CD4-positive, alpha-beta T cell treated with Interferon alpha-2 for 1 hour (primary cell): ENCODE measurements at regions not wholly inside any gene's neighbourhood (a gene's known extent, or its start where the extent isn't known, plus 50 kb on each side); places are given as distances from the start of the nearest gene placed in this dataset.
"Not testable (repeated sequence)": the region's sequence is repeated elsewhere in the genome, so short reads cannot be mapped to it uniquely, and the experiment has no call there.

Source experiments
- DNase-seq, 2 donors: peaks; one replicate each; pipeline ENCODE4 v3.0.0-alpha.2; 2020 to 2022

DNA sequence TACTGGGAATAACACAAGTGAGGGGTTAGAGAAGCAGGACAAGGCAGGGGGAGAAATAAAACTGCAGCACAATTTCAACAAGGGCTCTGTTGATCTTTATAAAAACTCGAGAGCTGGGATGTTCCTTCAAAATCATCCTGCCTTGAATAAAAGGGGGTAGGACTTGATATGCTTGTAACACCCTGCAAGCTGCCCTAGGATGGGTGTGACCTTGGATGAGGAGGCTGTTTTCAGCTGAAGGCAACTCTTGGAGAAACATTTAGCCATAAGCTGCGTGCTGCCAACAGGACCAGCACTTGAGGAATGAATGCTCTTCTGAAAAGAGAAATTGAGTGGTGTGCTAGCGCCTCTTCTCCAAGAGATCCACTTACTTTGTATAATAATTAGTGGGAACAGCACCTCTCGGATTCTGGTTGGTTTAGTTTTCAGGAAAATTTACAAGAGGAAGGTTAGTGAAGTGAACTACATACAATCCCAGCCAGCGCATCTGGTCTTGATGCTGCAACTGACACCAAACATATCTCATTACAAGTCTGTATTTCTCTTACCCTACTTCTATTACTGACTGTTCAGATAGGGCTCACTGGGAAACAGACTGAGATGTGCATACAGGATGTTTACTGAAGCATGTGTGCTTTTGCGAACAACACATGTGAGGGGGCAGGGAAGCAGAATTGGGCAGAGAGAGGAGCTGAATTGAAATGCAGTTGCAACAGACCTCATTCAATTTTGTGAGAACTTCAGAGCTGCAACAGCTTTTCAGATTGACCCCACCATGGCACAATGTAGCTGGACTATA is 643.0 kb upstream of the GOLIM4 start:
- DNase-seq = no peak

DNA sequence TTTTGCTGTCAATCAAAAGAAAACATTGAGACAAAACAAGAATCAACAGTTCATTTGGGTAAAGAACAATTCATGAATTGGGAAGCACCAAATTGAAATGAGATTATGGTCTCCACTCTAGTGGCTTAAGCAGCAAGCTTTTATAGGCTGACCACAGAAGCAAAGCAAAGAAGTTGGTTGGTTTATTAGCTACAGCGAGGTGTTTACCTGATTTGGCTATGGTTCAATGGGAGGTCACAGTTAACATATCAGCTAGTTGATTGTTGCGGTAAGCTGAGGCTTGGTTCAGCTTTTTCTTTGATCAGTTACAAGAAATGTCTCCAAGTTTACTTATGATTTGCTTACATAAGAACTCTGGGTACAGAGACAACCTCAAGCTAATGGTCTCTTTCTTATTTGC is 640.5 kb upstream of the GOLIM4 start:
- no peak for DNase-seq

GRCh38 chr3:168730073-168730472 is 634.3 kb upstream of the GOLIM4 start:
- DNase-seq = no peak

DNA sequence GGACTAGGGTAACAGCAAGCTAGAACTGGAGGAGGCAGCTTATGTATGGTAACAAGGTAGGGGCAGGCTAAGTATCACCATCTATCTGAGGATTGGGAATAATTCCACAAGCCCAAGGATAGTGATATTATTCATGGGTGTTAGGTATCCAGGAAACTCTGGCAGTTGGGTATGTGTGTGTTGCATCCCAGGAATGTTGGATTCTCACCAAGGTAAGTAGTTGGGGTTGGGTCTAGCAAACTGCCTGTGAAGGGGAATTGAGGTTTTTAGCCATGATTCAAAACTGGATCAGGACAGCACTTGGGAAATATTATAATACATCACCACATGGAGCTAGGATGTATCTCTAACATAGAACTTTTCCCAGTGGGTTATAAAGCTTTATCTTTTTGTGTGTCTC is 626.4 kb upstream of the GOLIM4 start:
- DNase-seq = no peak

DNA sequence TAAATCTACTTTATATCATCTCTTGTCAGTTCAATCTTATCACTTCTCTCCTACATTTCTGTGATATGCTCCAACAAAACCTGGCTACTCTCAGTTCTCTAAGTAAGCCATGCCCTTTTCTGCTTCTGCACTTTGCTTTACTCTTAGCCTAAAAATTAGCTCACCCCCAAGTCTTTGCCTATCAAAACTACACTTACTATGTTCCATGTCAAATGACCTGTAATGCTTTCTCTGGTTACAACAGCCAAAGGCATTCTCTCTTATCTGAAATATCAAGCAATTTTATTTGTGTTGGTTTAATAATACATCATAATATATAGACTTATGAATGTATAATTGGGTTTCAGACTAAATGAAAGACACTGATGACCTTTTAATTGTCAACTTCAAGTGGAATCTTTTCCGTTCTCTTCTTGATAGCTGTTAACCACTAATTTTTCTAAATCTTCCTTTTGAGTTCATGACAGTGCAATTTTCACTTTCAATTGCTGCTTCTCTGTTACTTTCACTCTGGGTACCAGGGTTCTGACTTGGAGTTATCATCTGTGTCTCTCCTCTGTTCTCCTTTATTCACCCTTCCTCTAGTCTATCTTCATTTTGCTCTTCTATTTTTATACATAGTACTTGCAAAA is 619.0 kb upstream of the GOLIM4 start:
- no peak for DNase-seq

DNA sequence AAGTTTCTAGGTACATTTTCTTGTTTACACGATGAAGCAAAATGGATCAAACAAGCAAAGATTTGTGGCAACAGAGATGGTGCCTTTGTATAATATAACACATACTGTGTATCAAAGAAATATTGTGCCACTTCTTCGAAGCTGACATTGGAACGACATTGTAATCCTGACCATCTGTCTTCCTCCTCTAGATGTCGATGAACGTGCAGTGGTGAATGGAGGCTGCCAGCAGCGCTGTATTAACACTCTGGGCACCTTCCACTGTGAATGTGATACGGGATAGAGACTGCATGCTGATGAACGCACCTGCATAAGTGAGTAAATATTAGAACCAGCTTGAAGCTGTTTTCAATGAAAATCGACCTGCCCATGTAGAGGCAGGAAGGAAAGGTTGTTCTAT is 613.3 kb upstream of the GOLIM4 start:
- DNase-seq = no peak

- DNase-seq = no peak
Observed at GRCh38 chr3:168707900-168708299, 612.2 kb upstream of the GOLIM4 start.

DNA sequence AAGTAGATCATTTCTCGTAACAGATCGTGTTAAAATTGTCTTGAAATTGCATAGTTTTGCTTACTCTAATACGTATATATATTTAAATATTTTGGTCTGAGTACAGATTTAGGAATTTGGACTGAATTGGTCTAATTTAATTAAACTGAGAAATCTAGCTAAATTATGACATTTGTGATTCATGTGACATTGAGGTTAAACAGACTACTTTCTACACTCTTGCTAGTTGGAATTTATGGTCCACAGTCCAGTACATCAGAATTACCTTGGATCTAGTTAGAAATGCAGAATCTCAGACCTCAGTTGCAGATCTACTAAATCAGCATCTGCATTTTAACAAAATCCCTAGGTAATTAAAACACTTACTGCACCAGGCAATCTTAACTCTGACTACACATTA is 609.7 kb upstream of the GOLIM4 start:
- no peak for DNase-seq

DNA sequence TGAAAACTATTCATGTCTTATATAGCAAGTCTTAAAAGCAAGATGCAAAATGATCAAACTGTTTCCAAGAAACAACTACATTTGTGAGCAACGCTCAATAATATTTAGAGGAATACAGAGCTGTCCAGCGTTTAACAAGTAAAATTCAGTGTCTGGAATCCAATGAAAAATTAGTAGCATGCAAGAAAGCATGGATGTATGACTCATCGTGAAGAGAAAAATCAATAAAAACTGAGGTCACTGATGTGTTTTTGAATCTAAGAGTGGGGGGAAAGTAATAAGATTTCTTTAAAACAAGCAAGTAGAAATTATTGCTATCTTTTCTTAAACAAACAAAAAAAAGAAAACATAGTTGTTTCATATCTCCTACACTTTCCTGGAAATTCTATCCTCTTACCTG is 600.3 kb upstream of the GOLIM4 start:
- no peak for DNase-seq

DNA sequence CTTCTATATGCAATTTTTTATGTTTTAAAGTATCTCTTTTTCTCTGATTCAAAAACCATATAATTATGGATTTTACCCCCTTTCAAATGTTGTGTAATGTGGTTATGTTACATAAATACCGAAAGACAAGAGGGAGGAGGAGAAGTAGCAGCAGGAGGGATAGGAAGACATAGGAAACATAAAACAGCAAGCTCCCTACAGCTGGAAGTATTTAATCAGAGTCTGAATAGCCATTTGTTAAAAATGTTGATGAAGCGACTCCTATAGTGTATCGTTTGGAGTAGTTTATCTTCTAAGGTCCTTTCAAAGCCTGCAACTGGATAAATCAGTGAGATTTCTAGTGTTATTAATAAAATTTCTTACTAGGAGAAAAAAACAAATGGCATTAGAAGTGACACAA is 598.1 kb upstream of the GOLIM4 start:
- DNase-seq = no peak

DNA sequence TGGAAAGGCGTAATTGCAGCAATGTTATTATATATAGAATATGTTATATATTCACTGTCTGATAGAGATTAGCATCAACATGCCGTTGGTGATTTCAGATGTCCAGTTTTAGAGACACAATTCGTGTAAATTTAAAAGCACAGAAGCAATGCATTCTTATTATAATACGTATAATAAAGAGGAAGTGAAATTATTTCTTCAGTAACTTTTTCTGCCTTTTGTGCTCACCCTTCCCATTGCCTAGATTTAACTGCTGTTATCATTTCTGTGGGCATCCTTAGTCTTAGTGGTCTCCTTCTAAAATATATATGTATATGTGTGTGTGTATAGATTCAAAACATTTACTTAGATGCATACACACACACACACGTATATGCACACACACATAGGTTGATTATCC is 592.5 kb upstream of the GOLIM4 start:
- DNase-seq = no peak

DNA sequence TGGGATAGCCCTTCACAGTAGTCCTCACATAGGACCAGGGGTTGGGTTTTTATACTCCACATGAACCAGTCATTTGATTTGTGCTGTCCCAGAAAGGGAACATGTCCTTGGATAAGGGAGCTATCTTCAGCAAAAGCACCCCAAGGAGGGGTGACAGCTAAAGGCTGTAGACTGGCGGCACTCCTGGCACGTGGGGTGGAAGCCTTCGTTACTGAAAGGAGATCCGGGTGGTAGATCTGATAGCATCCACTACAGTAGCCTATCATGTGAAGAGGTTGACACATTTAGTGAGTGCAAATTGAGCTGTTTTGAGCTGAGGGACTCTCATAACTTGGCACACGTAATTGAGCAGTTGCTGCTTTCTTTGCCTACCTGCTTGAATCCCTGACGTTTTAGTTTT is 588.8 kb upstream of the GOLIM4 start:
- DNase-seq = no peak

DNA sequence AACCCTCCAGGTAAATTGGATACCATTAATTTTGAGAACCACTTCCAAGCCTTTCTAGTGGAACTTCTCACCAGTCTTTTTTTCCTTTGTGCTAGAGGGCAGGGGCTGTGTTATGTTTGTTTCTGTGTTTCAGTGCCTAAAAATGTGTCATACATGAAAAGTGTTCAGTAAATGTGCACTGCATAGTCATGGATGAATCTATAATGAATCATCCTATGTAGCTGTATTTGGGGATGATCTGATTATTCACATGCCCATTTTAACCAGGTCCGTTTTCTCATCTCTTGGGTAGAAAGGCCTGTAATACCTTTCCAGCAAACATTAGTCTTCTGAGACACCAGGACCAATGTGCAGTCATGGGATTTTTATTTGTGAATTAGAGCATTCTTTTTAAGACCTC is 583.0 kb upstream of the GOLIM4 start:
- DNase-seq = no peak

GRCh38 chr3:168671091-168671490 is 575.4 kb upstream of the GOLIM4 start:
- DNase-seq = no peak

- not testable (repeated sequence) for DNase-seq
Observed at GRCh38 chr3:168660879-168661657, 565.3 kb upstream of the GOLIM4 start.

- DNase-seq = no peak
Observed at GRCh38 chr3:168659015-168659414, 563.3 kb upstream of the GOLIM4 start.

- DNase-seq = no peak
Observed at GRCh38 chr3:168655611-168656010, 559.9 kb upstream of the GOLIM4 start.

DNA sequence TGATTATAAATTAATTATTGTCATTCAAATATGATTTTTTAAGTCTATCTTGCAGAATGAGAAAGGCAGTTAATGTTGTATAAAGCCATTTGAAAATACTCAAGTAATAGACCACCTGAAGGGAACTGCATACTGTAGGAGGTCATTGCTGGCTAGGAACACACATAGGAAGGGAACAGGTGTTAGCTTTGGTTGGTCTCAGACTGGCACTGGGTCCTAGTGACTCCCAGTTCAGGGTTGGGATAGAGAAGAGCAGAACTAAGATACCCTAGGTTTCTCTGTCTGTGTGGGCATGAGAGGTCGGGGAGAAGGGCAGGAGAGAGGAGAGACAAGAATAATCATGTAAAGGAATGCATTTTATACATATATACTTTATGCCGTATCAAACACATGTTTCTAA is 559.0 kb upstream of the GOLIM4 start:
- DNase-seq = no peak

DNA sequence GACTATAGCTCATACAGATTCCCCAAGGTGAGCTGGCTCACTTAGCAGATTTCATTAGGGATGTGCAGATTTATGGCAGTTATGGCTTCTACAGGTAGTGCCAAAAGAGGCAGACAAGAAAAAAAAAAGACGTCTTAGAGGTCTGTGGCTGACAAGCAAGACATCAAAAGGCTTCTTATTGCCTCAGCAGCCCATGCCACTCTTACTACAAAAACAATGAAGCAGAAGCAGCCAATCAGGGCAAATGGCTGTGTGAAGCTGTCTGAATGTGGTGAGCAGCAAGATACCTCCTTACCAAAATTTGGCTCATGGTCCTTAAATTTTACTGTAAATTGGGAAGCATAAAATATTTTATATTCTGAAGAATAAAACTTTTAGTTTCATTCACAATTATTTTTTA is 557.5 kb upstream of the GOLIM4 start:
- no peak for DNase-seq

- DNase-seq = no peak
Observed at GRCh38 chr3:168648321-168648720, 552.6 kb upstream of the GOLIM4 start.

GRCh38 chr3:168647582-168647981 is 551.9 kb upstream of the GOLIM4 start:
- no peak for DNase-seq

- DNase-seq = no peak
Observed at GRCh38 chr3:168645180-168645579, 549.5 kb upstream of the GOLIM4 start.

DNA sequence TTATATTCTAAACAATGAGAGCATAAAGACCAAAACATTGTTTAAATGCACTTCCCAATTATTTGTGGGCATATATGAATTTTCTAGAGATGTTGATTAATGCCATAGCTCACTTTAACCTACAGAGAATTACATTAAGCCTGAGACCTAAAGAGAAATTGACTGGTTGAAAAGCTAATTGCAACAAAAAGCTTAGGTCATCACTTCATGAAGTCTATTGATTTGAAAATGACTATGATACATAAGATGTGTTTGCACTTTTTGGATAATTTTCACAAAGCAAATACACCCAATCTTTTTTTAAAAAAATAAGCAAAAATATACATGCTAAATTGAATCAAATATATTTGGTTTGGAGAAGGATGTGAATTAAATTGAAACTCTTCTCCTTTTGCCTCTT is 532.8 kb upstream of the GOLIM4 start:
- DNase-seq = no peak

- DNase-seq = no peak
Observed at GRCh38 chr3:168625477-168625876, 529.8 kb upstream of the GOLIM4 start.
